SK-N-DZ (cell line): ENCODE measurements at regions not wholly inside any gene's neighbourhood (a gene's known extent, or its start where the extent isn't known, plus 50 kb on each side); places are given as distances from the start of the nearest gene placed in this dataset.
"Not testable (repeated sequence)": the region's sequence is repeated elsewhere in the genome, so short reads cannot be mapped to it uniquely, and the experiment has no call there.

ENCODE experiments used
- DNase-seq: peaks from one replicate; pipeline ENCODE4 v3.0.0-alpha.2; 2015; ENCODE audit warnings: low spot score

- no peak for DNase-seq
Measured at GRCh38 chr14:97073622-97074021, 276.4 kb downstream of the VRK1 start.

GRCh38 chr14:97074456-97074855, 277.3 kb downstream of the VRK1 start:
- DNase-seq, result no peak

DNA sequence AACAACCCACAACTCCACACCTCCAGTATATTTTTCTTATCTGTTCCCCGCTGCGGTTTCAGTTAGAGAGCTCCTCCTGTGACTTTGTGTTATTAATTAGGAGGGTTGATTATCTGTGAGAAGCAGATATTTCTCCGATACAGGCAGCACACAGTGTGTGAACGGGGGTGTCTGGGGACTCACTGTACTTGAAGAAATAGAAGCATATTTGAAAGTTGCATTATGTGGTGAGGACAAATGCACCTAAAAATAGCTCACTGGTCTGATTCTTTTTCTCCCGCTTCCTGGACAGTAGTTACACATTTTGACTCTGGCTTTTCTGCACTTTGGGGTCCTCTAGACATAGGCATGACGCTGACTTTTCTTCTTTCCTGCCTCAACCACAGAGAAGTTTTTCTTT, 277.7 kb downstream of the VRK1 start:
- DNase-seq, result no peak

DNA sequence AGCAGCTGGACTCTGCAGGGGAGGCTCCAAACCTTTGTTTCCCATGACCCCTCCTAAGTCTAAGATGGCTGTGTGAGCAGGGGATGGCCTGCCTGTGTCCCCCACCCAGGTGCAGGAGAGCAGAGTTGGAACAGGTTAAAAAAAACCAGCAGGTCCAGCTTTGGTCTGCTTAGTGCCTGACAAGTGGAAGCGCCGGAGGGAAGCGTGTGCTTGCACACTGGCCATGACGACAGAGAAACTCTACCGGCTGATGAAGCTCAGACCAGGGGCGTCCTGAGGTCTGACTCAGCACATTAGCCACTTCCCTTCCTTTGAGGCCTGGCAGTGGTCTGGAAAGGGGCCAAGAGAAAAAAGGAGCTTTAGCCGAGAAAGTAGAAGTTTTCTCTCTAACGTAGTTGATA, 280.1 kb downstream of the VRK1 start:
- peak; percentile 14 for DNase-seq

GRCh38 chr14:97077687-97078086, 280.5 kb downstream of the VRK1 start:
- DNase-seq, result no peak

- no peak for DNase-seq
Measured at GRCh38 chr14:97080991-97081390, 283.8 kb downstream of the VRK1 start.

DNA sequence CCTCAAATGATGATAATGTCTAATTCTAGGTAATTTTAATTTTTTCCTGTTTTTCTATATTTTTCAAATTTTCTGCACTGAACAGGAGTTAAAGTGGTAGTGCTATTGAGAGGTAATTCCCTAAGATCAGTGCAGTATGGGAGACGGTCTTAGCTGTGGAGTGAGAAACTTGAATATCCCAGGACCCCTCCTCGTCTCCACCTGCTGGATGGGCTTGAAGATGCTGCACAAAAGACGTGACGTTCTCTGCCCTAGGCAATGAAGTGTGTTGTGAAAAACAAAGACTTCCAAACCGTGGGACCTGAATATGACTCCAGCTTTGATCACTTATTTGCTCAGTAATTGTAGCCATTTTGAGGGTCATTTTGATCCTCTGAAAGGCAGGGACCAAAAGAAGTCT, 298.1 kb downstream of the VRK1 start:
- DNase-seq, result no peak

- no peak for DNase-seq
Measured at GRCh38 chr14:97097296-97097695, 300.1 kb downstream of the VRK1 start.

DNA sequence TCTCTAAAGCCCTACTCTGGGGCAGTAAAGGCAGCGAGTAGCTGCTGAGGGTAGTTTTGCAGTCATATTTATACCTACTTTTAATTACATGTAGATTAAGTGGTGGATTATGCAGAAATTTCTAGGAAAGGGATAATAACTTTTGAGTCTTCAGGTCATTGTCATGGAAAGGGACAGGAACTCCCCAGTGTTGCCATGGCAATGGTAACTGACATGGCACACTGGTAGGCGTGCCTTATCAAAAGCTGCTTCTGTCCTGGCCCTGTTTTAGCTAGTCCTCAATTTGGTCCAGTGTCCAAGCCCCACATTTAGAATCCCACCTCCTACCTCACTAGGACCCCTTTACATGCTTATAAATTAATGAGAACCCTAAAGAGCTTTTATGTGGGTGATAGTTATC, 303.1 kb downstream of the VRK1 start:
- DNase-seq, result no peak

DNA sequence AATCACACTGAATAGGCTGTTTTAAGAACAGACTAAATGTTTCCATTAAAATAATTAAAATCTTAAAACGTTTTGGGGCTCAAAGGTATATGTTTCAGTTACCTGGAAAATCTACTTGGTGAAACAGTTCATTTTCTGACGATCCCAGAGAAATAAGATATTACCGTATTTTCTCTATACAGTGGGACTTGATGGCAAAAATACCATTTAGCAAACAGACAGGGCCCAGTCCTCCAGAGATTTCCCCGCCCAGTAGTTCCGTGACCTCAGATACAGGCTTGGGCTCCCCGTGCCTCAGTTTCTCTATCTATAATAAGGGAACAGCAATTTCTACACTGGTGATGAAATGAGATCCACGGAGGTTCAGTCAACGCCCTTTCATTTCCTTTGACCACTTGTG, 304.4 kb downstream of the VRK1 start:
- no peak for DNase-seq

DNA sequence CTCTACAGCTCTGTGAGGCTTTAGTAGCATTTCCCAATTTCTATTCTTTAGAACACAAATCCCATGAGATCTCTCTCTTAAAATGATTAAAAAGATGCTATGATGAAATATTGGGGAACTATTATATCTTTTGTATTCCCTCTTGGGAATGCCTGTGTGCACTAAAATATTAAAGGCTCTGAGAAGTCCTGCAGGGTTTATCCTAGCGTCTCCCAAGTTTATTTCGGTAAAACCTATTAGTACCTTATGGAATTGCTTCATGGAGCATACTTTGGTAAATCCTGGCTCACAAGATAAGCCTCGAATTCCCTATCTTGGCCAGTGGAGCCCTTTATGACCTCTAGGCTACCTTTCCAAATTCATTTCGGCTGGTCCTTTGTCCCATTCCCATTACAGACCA, 306.8 kb downstream of the VRK1 start:
- DNase-seq, result no peak

DNA sequence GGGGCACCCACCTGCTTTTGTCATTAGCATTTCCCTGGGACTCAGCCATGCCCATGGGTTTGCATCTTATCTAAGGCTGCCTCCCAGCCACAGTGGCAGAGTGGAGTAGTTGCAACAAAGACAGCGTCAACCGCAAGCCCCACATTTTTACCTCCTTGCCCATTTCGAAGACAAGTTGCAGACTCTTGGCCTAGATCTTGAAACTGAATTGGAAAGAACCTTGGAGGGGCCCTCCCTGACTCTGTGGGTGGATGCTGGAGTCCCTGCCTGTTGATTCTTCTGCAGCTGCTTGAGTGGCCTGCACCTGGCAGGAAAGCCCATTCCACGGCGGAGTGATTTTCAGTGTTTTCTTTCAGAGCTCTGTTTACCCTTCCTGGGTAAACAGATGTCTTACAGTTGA, 309.0 kb downstream of the VRK1 start:
- DNase-seq, result no peak

DNA sequence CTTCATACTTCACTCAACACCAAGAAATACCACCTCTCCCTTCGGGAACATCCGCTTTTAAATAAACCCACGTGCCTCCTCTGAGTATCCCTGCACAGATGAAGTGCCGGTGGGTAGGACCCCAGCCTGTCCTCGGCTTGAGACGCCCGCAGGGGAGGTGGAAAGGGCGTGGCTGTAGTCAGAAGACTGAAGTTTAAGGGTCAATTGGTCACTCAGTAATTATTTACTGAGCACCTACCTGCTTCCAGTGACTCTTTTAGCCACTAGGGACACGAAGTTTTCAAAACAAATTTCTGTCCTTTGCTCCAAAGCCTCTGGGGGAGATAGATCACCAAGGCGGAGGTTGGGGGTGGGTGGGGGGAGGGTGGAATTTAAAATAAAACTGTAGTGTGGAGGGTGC, 309.4 kb downstream of the VRK1 start:
- no peak for DNase-seq

DNA sequence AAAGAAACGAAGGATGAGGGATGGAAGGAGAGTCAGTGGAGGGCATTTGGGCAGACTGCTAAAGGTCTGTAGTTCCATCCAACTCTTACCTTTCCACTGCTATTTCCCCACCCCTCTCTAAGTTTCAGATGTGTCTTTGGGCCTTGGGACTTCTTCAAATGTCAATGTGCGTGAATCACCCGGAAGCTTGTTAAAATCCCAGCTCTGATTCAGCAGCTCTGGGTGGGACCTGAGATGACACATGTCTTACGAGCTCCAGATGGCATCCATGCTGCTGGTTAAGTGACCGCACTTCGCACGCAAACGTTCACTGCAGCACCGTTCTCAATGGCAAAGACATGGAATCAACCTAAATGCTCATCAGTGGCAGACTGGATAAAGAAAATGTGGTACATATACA, 309.9 kb downstream of the VRK1 start:
- no peak for DNase-seq

GRCh38 chr14:97107760-97108159, 310.6 kb downstream of the VRK1 start:
- DNase-seq, result no peak

DNA sequence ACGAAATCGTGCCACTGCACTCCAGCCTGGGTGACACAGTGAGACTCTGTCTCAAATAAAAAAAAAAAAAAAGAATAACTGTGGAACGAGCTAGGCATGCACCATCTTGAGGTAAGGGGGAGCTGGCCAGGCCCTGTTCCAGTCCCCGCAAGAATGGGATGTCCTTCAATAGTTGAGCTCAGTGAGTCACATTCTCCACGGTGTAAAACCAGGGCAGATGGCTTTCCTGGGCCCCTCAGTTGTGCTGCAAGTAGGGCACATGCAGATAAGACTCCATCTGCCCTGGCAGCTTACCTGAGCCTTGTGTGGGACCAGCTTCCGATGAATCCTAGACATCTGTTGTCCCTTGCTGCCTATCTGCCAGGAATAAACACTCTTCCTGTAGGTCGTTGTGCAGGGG, 312.1 kb downstream of the VRK1 start:
- DNase-seq, result no peak

DNA sequence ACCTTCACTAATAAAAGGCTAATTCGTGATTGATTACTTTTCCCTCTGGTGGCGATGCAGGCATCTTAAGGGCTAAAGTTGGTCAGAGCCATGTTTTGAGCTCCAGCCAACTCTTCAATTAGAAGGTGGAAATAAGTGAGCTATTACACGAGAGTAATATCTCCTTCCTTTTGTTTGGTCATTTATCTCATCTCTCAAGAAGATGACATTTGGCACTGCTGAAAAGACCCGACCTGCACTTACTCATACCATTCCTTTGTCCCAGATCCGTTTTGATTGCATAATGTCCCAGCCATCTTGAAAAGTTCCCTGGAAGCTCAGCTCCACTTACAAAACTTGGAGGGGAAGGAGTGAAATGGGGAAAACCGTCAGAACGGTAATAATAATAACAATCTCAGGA, 316.2 kb downstream of the VRK1 start:
- no peak for DNase-seq

- no peak for DNase-seq
Measured at GRCh38 chr14:97116546-97116945, 319.4 kb downstream of the VRK1 start.

- no peak for DNase-seq
Measured at GRCh38 chr14:97117693-97118092, 320.5 kb downstream of the VRK1 start.

- no peak for DNase-seq
Measured at GRCh38 chr14:97120204-97120603, 323.0 kb downstream of the VRK1 start.

- no peak for DNase-seq
Measured at GRCh38 chr14:97120611-97121031, 323.4 kb downstream of the VRK1 start.

DNA sequence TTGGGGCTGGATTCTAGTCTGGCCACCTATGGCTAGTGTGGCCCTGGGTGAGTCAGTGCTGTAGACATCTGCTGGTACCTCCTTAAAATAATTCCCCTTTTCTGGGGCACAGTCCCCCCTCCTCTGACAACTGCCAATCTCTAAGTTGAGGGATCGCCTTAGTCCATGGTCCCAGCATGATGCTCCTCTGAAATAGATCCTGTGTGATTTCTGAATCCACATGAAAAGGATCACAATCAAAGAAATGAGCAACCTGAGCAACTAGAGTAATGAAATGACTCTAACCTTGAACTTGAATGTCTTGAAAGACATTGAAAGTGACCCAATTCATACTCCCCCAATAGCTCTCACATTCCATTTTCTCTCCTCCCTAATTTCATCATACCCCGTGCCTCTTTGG, 332.5 kb downstream of the VRK1 start:
- DNase-seq, result no peak

- not testable (repeated sequence) for DNase-seq
Measured at GRCh38 chr14:97135847-97136246, 338.7 kb downstream of the VRK1 start.

GRCh38 chr14:97137705-97138104, 340.5 kb downstream of the VRK1 start:
- no peak for DNase-seq

DNA sequence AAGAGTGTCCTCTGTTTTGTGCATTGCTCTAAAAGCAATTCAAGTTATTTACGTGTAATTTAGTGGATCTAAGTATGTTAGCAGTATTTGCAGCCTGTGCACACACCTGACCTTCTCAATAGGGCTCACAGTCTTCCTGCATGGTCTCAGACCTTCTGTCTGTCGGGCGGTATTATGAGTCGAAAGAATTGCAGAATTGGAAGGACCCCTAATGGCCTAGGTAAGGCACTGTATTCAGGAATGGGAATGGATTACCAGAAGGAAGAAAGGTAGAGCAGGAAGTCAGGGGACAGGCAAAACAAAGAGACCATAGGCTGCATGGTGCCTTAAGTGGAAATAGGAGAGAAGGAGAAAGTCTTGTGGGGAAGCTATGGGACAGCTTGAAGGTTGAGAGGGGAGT, 341.6 kb downstream of the VRK1 start:
- no peak for DNase-seq
